WTC11 (cell line): ENCODE measurements at regions not wholly inside any gene's neighbourhood (a gene's known extent, or its start where the extent isn't known, plus 50 kb on each side); places are given as distances from the start of the nearest gene placed in this dataset.
"Not testable (repeated sequence)": the region's sequence is repeated elsewhere in the genome, so short reads cannot be mapped to it uniquely, and the experiment has no call there.

Experiments
- CBFB ChIP-seq: sonication (generic); formaldehyde crosslinking; IDR thresholded peaks from 2 replicates; pipeline ENCODE4 v1.8.1; 2022; ENCODE audit warnings: mild to moderate bottlenecking, low read depth, missing genetic modification reagents
- GRHL2 ChIP-seq: fragments of 250-450 bp; sonication (Bioruptor Pico); IDR thresholded peaks from 2 replicates; pipeline ENCODE4 v1.8.0; 2022; ENCODE audit warnings: mild to moderate bottlenecking, moderate library complexity; ENCODE audit not compliant: insufficient replicate concordance, severe bottlenecking
- JUN ChIP-seq: sonication (generic); formaldehyde crosslinking; IDR thresholded peaks from 2 replicates; pipeline ENCODE4 v1.8.0; 2023; ENCODE audit warnings: mild to moderate bottlenecking, missing genetic modification reagents
- NR2C2 ChIP-seq: sonication (generic); formaldehyde crosslinking; IDR thresholded peaks from 2 replicates; pipeline ENCODE4 v1.8.0; 2022; ENCODE audit warnings: mild to moderate bottlenecking, missing genetic modification reagents
- NR3C1 ChIP-seq: sonication (generic); formaldehyde crosslinking; conservative IDR thresholded peaks from 2 replicates; pipeline ENCODE4 v1.8.1; 2023; ENCODE audit warnings: low read depth, mild to moderate bottlenecking, missing genetic modification reagents
- SMAD3 ChIP-seq: sonication (generic); formaldehyde crosslinking; IDR thresholded peaks from 2 replicates; pipeline ENCODE4 v1.8.0; 2022; ENCODE audit warnings: missing genetic modification reagents, mild to moderate bottlenecking, borderline replicate concordance
- ZBTB21 ChIP-seq: sonication (generic); formaldehyde crosslinking; IDR thresholded peaks from 2 replicates; pipeline ENCODE4 v1.8.1; 2023; ENCODE audit warnings: mild to moderate bottlenecking, missing genetic modification reagents, borderline replicate concordance
- TF ChIP-seq, protein P1 (sequence below): fragments of 200-600 bp; IDR thresholded peaks from 2 replicates; pipeline ENCODE4 v1.8.0; 2022; ENCODE audit warnings: antibody characterized with exemption
- TF ChIP-seq, protein P2 (sequence below): sonication (generic); formaldehyde crosslinking; IDR thresholded peaks from 2 replicates; pipeline ENCODE4 v1.8.1; 2023; ENCODE audit warnings: mild to moderate bottlenecking, moderate library complexity, missing genetic modification reagents
- TF ChIP-seq, protein P3 (sequence below): sonication (generic); formaldehyde crosslinking; IDR thresholded peaks from 2 replicates; pipeline ENCODE4 v1.8.1; 2023; ENCODE audit warnings: mild to moderate bottlenecking, missing genetic modification reagents, moderate library complexity
- TF ChIP-seq, protein P4 (sequence below): sonication (generic); formaldehyde crosslinking; IDR thresholded peaks from 2 replicates; pipeline ENCODE4 v1.8.1; 2023; ENCODE audit warnings: mild to moderate bottlenecking, missing genetic modification reagents, moderate library complexity
- TF ChIP-seq, protein P5 (sequence below): sonication (generic); formaldehyde crosslinking; IDR thresholded peaks from 2 replicates; pipeline ENCODE4 v1.8.1; 2022; ENCODE audit warnings: mild to moderate bottlenecking, moderate library complexity, missing genetic modification reagents
- TF ChIP-seq, protein P6 (sequence below): sonication (generic); formaldehyde crosslinking; IDR thresholded peaks from 2 replicates; pipeline ENCODE4 v1.8.1; 2022; ENCODE audit warnings: missing genetic modification reagents, borderline replicate concordance

DNA sequence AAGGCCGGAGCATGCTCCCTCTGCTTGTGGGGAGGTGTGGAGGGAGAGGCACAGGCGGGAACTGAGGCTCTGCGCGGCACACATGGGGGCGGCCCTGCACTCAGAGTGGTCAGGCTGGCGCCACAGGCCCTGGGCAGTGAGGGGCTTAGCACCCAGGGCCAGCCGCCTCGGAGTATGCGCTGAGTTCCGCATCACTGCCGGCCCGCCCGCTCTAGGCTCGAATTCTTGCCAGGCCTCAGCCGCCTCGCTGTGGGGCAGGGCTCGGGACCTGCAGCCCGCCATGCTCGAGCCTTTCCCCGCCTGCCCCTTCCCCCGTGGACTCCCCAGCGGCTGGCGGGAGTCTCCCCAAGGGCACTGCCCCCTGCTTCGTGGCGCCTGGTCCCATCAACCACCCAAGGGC, 905.9 kb downstream of the SPATA31A6 start:
- TF ChIP-seq, protein P1, sequence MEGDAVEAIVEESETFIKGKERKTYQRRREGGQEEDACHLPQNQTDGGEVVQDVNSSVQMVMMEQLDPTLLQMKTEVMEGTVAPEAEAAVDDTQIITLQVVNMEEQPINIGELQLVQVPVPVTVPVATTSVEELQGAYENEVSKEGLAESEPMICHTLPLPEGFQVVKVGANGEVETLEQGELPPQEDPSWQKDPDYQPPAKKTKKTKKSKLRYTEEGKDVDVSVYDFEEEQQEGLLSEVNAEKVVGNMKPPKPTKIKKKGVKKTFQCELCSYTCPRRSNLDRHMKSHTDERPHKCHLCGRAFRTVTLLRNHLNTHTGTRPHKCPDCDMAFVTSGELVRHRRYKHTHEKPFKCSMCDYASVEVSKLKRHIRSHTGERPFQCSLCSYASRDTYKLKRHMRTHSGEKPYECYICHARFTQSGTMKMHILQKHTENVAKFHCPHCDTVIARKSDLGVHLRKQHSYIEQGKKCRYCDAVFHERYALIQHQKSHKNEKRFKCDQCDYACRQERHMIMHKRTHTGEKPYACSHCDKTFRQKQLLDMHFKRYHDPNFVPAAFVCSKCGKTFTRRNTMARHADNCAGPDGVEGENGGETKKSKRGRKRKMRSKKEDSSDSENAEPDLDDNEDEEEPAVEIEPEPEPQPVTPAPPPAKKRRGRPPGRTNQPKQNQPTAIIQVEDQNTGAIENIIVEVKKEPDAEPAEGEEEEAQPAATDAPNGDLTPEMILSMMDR: not testable (repeated sequence)
- TF ChIP-seq CBFB, GRHL2, ZBTB21, NR3C1, JUN, SMAD3, NR2C2 (CRISPR knock-in tag): not testable (repeated sequence)
- TF ChIP-seq, protein P2, sequence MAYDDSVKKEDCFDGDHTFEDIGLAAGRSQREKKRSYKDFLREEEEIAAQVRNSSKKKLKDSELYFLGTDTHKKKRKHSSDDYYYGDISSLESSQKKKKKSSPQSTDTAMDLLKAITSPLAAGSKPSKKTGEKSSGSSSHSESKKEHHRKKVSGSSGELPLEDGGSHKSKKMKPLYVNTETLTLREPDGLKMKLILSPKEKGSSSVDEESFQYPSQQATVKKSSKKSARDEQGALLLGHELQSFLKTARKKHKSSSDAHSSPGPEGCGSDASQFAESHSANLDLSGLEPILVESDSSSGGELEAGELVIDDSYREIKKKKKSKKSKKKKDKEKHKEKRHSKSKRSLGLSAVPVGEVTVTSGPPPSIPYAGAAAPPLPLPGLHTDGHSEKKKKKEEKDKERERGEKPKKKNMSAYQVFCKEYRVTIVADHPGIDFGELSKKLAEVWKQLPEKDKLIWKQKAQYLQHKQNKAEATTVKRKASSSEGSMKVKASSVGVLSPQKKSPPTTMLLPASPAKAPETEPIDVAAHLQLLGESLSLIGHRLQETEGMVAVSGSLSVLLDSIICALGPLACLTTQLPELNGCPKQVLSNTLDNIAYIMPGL (CRISPR knock-in tag): not testable (repeated sequence)
- TF ChIP-seq, protein P3, sequence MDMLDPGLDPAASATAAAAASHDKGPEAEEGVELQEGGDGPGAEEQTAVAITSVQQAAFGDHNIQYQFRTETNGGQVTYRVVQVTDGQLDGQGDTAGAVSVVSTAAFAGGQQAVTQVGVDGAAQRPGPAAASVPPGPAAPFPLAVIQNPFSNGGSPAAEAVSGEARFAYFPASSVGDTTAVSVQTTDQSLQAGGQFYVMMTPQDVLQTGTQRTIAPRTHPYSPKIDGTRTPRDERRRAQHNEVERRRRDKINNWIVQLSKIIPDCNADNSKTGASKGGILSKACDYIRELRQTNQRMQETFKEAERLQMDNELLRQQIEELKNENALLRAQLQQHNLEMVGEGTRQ (CRISPR knock-in tag): not testable (repeated sequence)
- TF ChIP-seq, protein P4, sequence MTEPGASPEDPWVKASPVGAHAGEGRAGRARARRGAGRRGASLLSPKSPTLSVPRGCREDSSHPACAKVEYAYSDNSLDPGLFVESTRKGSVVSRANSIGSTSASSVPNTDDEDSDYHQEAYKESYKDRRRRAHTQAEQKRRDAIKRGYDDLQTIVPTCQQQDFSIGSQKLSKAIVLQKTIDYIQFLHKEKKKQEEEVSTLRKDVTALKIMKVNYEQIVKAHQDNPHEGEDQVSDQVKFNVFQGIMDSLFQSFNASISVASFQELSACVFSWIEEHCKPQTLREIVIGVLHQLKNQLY: not testable (repeated sequence)
- TF ChIP-seq, protein P5, sequence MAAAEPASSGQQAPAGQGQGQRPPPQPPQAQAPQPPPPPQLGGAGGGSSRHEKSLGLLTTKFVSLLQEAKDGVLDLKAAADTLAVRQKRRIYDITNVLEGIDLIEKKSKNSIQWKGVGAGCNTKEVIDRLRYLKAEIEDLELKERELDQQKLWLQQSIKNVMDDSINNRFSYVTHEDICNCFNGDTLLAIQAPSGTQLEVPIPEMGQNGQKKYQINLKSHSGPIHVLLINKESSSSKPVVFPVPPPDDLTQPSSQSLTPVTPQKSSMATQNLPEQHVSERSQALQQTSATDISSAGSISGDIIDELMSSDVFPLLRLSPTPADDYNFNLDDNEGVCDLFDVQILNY (CRISPR knock-in tag): not testable (repeated sequence)
- TF ChIP-seq, protein P6, sequence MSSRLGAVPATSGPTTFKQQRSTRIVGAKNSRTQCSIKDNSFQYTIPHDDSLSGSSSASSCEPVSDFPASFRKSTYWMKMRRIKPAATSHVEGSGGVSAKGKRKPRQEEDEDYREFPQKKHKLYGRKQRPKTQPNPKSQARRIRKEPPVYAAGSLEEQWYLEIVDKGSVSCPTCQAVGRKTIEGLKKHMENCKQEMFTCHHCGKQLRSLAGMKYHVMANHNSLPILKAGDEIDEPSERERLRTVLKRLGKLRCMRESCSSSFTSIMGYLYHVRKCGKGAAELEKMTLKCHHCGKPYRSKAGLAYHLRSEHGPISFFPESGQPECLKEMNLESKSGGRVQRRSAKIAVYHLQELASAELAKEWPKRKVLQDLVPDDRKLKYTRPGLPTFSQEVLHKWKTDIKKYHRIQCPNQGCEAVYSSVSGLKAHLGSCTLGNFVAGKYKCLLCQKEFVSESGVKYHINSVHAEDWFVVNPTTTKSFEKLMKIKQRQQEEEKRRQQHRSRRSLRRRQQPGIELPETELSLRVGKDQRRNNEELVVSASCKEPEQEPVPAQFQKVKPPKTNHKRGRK (CRISPR knock-in tag): not testable (repeated sequence)
